H1 (cell line): ENCODE measurements at regions not wholly inside any gene's neighbourhood (a gene's known extent, or its start where the extent isn't known, plus 50 kb on each side); places are given as distances from the start of the nearest gene placed in this dataset.

Experiments used
- BCL11A ChIP-seq, 2 experiments: IDR thresholded peaks; one replicate each; pipeline ENCODE4 v1.6.1; 2011; ENCODE audit warnings: low read depth in 2 of 2, low read length in 2 of 2, mild to moderate bottlenecking in 2 of 2
- CTBP2 ChIP-seq: IDR thresholded peaks from 2 replicates; pipeline ENCODE4 v1.7.0; 2011; ENCODE audit warnings: borderline replicate concordance, mild to moderate bottlenecking, moderate library complexity, mixed read lengths, low read length; ENCODE audit not compliant: insufficient read depth, insufficient read length
- EP300 ChIP-seq, 2 experiments: IDR thresholded peaks; 1 replicate in 1 of 2; 2 replicates in 1 of 2; pipeline ENCODE4 v1.6.1; 2011 to 2012; ENCODE audit warnings: low read depth in 2 of 2, low read length in 2 of 2, mild to moderate bottlenecking in 2 of 2, borderline replicate concordance in 1 of 2, inconsistent platforms in 1 of 2, moderate library complexity in 1 of 2
- SP1 ChIP-seq: IDR thresholded peaks from 2 replicates; pipeline ENCODE4 v1.6.1; 2011; ENCODE audit warnings: low read depth, low read length
- YY1 ChIP-seq: IDR thresholded peaks from 2 replicates; pipeline ENCODE4 v1.6.1; 2011; ENCODE audit warnings: low read depth, mild to moderate bottlenecking, low read length
- TF ChIP-seq, protein P1 (sequence below): fragments of 300-600 bp; sonication (generic); IDR thresholded peaks from 2 replicates; pipeline ENCODE4 v1.7.1; 2012; ENCODE audit warnings: low read length, moderate library complexity, mild to moderate bottlenecking, inconsistent platforms; ENCODE audit not compliant: insufficient replicate concordance

DNA sequence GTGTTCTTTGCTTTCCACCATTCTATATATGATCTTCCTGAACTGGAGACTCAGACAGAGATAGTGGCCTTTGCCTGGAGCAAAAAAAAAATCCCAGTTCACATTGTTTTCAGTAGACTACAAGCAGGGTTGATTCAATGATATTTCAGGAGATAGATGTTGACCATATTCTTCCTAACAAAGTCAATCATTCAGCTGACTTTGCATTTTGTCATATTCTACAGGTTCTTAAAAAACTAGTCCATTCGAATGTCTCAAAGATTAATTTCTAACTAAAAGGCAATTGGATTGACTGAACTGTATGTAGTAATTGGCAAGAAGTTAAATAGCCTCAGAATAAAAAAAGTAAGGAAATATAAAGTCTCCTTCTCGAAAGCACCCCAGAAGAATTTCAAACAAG lies 479.5 kb downstream of the NKX6-1 start (continued):
- TF ChIP-seq, protein P1, sequence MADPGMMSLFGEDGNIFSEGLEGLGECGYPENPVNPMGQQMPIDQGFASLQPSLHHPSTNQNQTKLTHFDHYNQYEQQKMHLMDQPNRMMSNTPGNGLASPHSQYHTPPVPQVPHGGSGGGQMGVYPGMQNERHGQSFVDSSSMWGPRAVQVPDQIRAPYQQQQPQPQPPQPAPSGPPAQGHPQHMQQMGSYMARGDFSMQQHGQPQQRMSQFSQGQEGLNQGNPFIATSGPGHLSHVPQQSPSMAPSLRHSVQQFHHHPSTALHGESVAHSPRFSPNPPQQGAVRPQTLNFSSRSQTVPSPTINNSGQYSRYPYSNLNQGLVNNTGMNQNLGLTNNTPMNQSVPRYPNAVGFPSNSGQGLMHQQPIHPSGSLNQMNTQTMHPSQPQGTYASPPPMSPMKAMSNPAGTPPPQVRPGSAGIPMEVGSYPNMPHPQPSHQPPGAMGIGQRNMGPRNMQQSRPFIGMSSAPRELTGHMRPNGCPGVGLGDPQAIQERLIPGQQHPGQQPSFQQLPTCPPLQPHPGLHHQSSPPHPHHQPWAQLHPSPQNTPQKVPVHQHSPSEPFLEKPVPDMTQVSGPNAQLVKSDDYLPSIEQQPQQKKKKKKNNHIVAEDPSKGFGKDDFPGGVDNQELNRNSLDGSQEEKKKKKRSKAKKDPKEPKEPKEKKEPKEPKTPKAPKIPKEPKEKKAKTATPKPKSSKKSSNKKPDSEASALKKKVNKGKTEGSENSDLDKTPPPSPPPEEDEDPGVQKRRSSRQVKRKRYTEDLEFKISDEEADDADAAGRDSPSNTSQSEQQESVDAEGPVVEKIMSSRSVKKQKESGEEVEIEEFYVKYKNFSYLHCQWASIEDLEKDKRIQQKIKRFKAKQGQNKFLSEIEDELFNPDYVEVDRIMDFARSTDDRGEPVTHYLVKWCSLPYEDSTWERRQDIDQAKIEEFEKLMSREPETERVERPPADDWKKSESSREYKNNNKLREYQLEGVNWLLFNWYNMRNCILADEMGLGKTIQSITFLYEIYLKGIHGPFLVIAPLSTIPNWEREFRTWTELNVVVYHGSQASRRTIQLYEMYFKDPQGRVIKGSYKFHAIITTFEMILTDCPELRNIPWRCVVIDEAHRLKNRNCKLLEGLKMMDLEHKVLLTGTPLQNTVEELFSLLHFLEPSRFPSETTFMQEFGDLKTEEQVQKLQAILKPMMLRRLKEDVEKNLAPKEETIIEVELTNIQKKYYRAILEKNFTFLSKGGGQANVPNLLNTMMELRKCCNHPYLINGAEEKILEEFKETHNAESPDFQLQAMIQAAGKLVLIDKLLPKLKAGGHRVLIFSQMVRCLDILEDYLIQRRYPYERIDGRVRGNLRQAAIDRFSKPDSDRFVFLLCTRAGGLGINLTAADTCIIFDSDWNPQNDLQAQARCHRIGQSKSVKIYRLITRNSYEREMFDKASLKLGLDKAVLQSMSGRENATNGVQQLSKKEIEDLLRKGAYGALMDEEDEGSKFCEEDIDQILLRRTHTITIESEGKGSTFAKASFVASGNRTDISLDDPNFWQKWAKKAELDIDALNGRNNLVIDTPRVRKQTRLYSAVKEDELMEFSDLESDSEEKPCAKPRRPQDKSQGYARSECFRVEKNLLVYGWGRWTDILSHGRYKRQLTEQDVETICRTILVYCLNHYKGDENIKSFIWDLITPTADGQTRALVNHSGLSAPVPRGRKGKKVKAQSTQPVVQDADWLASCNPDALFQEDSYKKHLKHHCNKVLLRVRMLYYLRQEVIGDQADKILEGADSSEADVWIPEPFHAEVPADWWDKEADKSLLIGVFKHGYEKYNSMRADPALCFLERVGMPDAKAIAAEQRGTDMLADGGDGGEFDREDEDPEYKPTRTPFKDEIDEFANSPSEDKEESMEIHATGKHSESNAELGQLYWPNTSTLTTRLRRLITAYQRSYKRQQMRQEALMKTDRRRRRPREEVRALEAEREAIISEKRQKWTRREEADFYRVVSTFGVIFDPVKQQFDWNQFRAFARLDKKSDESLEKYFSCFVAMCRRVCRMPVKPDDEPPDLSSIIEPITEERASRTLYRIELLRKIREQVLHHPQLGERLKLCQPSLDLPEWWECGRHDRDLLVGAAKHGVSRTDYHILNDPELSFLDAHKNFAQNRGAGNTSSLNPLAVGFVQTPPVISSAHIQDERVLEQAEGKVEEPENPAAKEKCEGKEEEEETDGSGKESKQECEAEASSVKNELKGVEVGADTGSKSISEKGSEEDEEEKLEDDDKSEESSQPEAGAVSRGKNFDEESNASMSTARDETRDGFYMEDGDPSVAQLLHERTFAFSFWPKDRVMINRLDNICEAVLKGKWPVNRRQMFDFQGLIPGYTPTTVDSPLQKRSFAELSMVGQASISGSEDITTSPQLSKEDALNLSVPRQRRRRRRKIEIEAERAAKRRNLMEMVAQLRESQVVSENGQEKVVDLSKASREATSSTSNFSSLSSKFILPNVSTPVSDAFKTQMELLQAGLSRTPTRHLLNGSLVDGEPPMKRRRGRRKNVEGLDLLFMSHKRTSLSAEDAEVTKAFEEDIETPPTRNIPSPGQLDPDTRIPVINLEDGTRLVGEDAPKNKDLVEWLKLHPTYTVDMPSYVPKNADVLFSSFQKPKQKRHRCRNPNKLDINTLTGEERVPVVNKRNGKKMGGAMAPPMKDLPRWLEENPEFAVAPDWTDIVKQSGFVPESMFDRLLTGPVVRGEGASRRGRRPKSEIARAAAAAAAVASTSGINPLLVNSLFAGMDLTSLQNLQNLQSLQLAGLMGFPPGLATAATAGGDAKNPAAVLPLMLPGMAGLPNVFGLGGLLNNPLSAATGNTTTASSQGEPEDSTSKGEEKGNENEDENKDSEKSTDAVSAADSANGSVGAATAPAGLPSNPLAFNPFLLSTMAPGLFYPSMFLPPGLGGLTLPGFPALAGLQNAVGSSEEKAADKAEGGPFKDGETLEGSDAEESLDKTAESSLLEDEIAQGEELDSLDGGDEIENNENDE, result no peak
- TF ChIP-seq BCL11A (IDR thresholded peaks at IDR 0.05; ENCODE audit: low read depth in 2 of 2, low read length in 2 of 2) (no peak), SP1 (no peak), CTBP2 (no peak), YY1 (no peak), EP300 (IDR thresholded peaks at IDR 0.05; ENCODE audit: borderline replicate concordance in 1 of 2, low read depth in 2 of 2, low read length in 2 of 2) (no peak)
